Femur (tissue), 1 donor: ENCODE measurements at regions not wholly inside any gene's neighbourhood (a gene's known extent, or its start where the extent isn't known, plus 50 kb on each side); places are given as distances from the start of the nearest gene placed in this dataset.
"Not testable (repeated sequence)": the region's sequence is repeated elsewhere in the genome, so short reads cannot be mapped to it uniquely, and the experiment has no call there.

Source experiments
- DNase-seq: peaks from one replicate; pipeline ENCODE4 v3.0.0-alpha.2; 2017

GRCh38 chr3:182000447-182000846 is 288.7 kb downstream of the SOX2 start:
- no peak for DNase-seq

GRCh38 chr3:182005219-182005618 is 293.5 kb downstream of the SOX2 start:
- DNase-seq, result no peak

GRCh38 chr3:182005701-182006100 is 294.0 kb downstream of the SOX2 start:
- DNase-seq, result no peak

- no peak for DNase-seq
Observed at GRCh38 chr3:182006431-182006830, 294.7 kb downstream of the SOX2 start.

- DNase-seq, result no peak
Observed at GRCh38 chr3:182007441-182007840, 295.7 kb downstream of the SOX2 start.

- no peak for DNase-seq
Observed at GRCh38 chr3:182018361-182018760, 306.6 kb downstream of the SOX2 start.

GRCh38 chr3:182019926-182020325 is 308.2 kb downstream of the SOX2 start:
- DNase-seq, result no peak

- DNase-seq, result no peak
Observed at GRCh38 chr3:182023843-182024242, 312.1 kb downstream of the SOX2 start.

GRCh38 chr3:182027366-182027765 is 315.6 kb downstream of the SOX2 start:
- no peak for DNase-seq

GRCh38 chr3:182028081-182028480 is 316.4 kb downstream of the SOX2 start:
- DNase-seq, result no peak

GRCh38 chr3:182034231-182034630 is 322.5 kb downstream of the SOX2 start:
- not testable (repeated sequence) for DNase-seq

GRCh38 chr3:182035324-182035723 is 323.6 kb downstream of the SOX2 start:
- no peak for DNase-seq

- DNase-seq, result no peak
Observed at GRCh38 chr3:182036382-182036781, 324.7 kb downstream of the SOX2 start.

- DNase-seq, result no peak
Observed at GRCh38 chr3:182041668-182042291, 330.1 kb downstream of the SOX2 start.

- DNase-seq, result no peak
Observed at GRCh38 chr3:182045736-182046135, 334.0 kb downstream of the SOX2 start.

GRCh38 chr3:182046166-182046764 is 334.5 kb downstream of the SOX2 start:
- DNase-seq, result no peak

GRCh38 chr3:182050932-182051331 is 339.2 kb downstream of the SOX2 start:
- DNase-seq, result no peak

GRCh38 chr3:182052332-182052731 is 340.6 kb downstream of the SOX2 start:
- DNase-seq, result no peak

- no peak for DNase-seq
Observed at GRCh38 chr3:182052757-182053156, 341.0 kb downstream of the SOX2 start.

GRCh38 chr3:182058488-182058887 is 346.8 kb downstream of the SOX2 start:
- no peak for DNase-seq

- DNase-seq, result no peak
Observed at GRCh38 chr3:182063742-182064141, 352.0 kb downstream of the SOX2 start.

GRCh38 chr3:182067423-182067822 is 355.7 kb downstream of the SOX2 start:
- no peak for DNase-seq

GRCh38 chr3:182078316-182078715 is 366.6 kb downstream of the SOX2 start:
- DNase-seq, result no peak

GRCh38 chr3:182078929-182079328 is 367.2 kb downstream of the SOX2 start:
- no peak for DNase-seq

GRCh38 chr3:182081096-182081495 is 369.4 kb downstream of the SOX2 start:
- no peak for DNase-seq
